ENCODE measurements at regions not wholly inside any gene's neighbourhood (a gene's known extent, or its start where the extent isn't known, plus 50 kb on each side); places are given as distances from the start of the nearest gene placed in this dataset.

DNA sequence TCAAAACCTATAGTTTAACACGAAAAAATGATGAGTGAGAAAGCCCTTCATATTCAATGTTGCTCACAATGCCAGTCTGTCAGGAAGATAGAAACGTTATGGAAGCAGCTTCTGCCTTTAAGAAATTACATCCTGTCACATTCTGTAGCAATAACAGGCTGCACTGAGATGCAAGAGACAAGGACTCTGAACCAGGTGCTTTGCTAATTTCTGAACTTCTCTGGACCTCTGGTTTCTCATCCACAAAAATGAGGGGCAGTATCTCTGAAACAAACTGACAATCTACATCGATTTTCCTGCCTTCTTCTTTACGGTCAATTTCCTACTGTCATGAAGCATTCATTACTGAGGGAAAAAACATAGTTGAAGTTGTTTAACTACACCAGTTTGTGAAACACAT lies 234.0 kb downstream of the SNX13 start:
- no peaks in the 10 kb centered on the region for H3K4me1 Mint-ChIP-seq
- no peak for DNase-seq
- H3K9me3 Mint-ChIP-seq = peaks cover 1% of the 10 kb centered on the region
- H3K4me3 Mint-ChIP-seq = no peak overlapping the region
- no peaks in the 10 kb centered on the region for H3K36me3 Mint-ChIP-seq (ENCODE audit: low read depth)
- H3K27me3 Mint-ChIP-seq = peaks cover 29% of the 10 kb centered on the region
- ChIA-PET POLR2A (no interaction called here), CTCF (interaction anchor here (0.6 to 1.5 kb wide), 4 partner anchors 13 to 645 kb away, joined by 3 to 4 read pairs (median 3); no protein-coding TSS in a partner anchor)
- H3K27ac Mint-ChIP-seq = no peak overlapping the region

DNA sequence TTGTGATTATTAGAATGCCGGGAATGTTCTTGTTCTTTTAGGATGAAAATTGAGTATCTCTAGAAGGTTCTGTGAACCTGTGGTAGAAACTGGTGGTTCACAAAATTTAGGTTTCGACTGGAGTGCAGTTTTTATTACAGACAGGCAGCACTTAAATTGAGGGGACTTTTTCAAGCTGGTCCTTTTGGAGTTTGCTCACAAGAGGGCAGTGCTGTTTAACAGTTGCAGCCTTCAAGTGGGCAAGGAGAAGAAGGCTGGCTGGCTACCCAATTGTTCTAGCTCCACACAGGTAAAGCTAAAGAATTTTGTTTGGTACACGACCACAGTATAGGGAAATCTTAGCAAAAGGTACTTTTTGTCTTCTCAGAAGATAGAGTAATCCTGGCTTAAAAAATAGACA lies 233.6 kb downstream of the SNX13 start:
- Mint-ChIP-seq H3K27me3 (peaks cover 28% of the 10 kb centered on the region), H3K4me1 (no peaks in the 10 kb centered on the region), H3K36me3 (ENCODE audit: low read depth) (no peaks in the 10 kb centered on the region), H3K27ac (no peak overlapping the region), H3K4me3 (no peak overlapping the region), H3K9me3 (no peaks in the 10 kb centered on the region)
- ChIA-PET CTCF (interaction anchor here (0.6 to 1.5 kb wide), 4 partner anchors 13 to 644 kb away, joined by 3 to 4 read pairs (median 3); no protein-coding TSS in a partner anchor), POLR2A (no interaction called here)
- peak; percentile 35 for DNase-seq

DNA sequence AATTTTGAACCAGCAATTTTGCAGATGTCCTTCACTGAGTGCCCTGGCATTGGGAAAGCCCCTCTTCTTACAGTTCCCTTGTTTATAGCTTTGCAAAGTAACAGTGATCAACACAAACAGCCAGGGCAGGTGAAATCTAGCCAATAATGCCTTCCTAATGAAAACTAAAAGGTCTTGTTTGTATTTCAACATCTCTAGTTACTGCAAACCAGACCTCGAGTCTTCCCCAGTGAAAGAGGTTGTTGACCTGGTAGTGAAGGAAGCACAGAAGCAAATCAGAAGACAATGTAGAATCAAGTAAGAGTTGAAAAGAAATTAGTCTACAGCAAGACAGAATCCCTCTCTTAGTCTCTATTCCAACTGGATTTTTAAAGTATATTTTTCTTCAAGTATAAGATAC lies 231.2 kb downstream of the SNX13 start:
- ChIA-PET CTCF (interaction anchor here (1.1 kb wide), 1 partner anchor 10 kb away, joined by 3 read pairs; no protein-coding TSS in a partner anchor), POLR2A (no interaction called here)
- peaks cover 22% of the 10 kb centered on the region for H3K27me3 Mint-ChIP-seq
- H3K4me3 Mint-ChIP-seq = no peak overlapping the region
- H3K9me3 Mint-ChIP-seq = no peaks in the 10 kb centered on the region
- no peaks in the 10 kb centered on the region for H3K36me3 Mint-ChIP-seq (ENCODE audit: low read depth)
- H3K4me1 Mint-ChIP-seq = no peaks in the 10 kb centered on the region
- no peak overlapping the region for H3K27ac Mint-ChIP-seq
- no peak for DNase-seq

- Mint-ChIP-seq H3K4me3 (no peak overlapping the region), H3K36me3 (ENCODE audit: low read depth) (no peaks in the 10 kb centered on the region), H3K27me3 (peaks cover 22% of the 10 kb centered on the region), H3K27ac (no peak overlapping the region), H3K4me1 (no peaks in the 10 kb centered on the region), H3K9me3 (no peaks in the 10 kb centered on the region)
- POLR2A ChIA-PET = no interaction called here
- CTCF ChIA-PET = no interaction called here
- no peak for DNase-seq
Observed at GRCh38 chr7:17709599-17709998, 230.7 kb downstream of the SNX13 start.

DNA sequence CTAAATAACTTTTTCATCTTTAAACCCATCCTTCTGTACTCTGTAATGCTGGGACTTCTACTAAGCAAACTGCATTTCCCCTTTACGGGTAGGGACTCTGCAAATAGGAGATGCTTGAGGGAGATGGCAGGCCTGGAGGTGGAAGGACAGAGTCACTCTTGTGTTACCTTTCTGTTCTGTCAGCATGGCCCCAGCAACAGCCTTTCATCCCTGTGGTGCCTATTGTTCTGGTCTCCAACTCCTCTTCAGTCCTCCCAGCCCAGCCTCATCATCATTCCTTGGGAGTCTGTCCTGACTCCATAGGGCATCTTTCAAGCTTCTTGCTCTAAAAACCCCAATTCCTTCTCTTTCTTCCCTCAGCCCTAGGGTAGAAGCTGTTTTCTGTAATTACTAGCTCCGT lies 230.0 kb downstream of the SNX13 start:
- H3K27me3 Mint-ChIP-seq = peaks cover 21% of the 10 kb centered on the region
- CTCF ChIA-PET = no interaction called here
- H3K9me3 Mint-ChIP-seq = no peaks in the 10 kb centered on the region

GRCh38 chr7:17713584-17713983 lies 226.7 kb downstream of the SNX13 start:
- Mint-ChIP-seq H3K36me3 (ENCODE audit: low read depth) (no peaks in the 10 kb centered on the region), H3K4me3 (no peak overlapping the region), H3K4me1 (no peaks in the 10 kb centered on the region), H3K27ac (no peak overlapping the region), H3K27me3 (peaks cover 14% of the 10 kb centered on the region), H3K9me3 (no peaks in the 10 kb centered on the region)
- ChIA-PET CTCF (no interaction called here), POLR2A (no interaction called here)
- DNase-seq = no peak

More for the DNA sequence above, 230.0 kb downstream of the SNX13 start:
- Mint-ChIP-seq H3K27ac (no peak overlapping the region), H3K36me3 (ENCODE audit: low read depth) (no peaks in the 10 kb centered on the region), H3K4me1 (no peaks in the 10 kb centered on the region), H3K4me3 (no peak overlapping the region)
- POLR2A ChIA-PET = no interaction called here
- no peak for DNase-seq

GRCh38 chr7:17716816-17717215 lies 223.5 kb downstream of the SNX13 start:
- peaks cover 3% of the 10 kb centered on the region for H3K27me3 Mint-ChIP-seq
- H3K36me3 Mint-ChIP-seq (ENCODE audit: low read depth) = no peaks in the 10 kb centered on the region
- no peak overlapping the region for H3K4me3 Mint-ChIP-seq
- DNase-seq = no peak
- H3K27ac Mint-ChIP-seq = no peak overlapping the region
- no peaks in the 10 kb centered on the region for H3K4me1 Mint-ChIP-seq
- POLR2A ChIA-PET = no interaction called here
- H3K9me3 Mint-ChIP-seq = no peaks in the 10 kb centered on the region
- CTCF ChIA-PET = no interaction called here

GRCh38 chr7:17719998-17720397 lies 220.3 kb downstream of the SNX13 start:
- H3K9me3 Mint-ChIP-seq = no peaks in the 10 kb centered on the region
- H3K4me1 Mint-ChIP-seq = no peaks in the 10 kb centered on the region
- peaks cover 3% of the 10 kb centered on the region for H3K27me3 Mint-ChIP-seq
- no peak for DNase-seq
- ChIA-PET CTCF (interaction anchor here (1.3 kb wide), 1 partner anchor 13 kb away, joined by 3 read pairs; no protein-coding TSS in a partner anchor), POLR2A (no interaction called here)
- H3K27ac Mint-ChIP-seq = no peak overlapping the region
- no peak overlapping the region for H3K4me3 Mint-ChIP-seq
- H3K36me3 Mint-ChIP-seq (ENCODE audit: low read depth) = no peaks in the 10 kb centered on the region

- no peaks in the 10 kb centered on the region for H3K36me3 Mint-ChIP-seq (ENCODE audit: low read depth)
- H3K9me3 Mint-ChIP-seq = no peaks in the 10 kb centered on the region
- peaks cover 2% of the 10 kb centered on the region for H3K27me3 Mint-ChIP-seq
- H3K4me1 Mint-ChIP-seq = no peaks in the 10 kb centered on the region
- POLR2A ChIA-PET = no interaction called here
- DNase-seq = no peak
- CTCF ChIA-PET = no interaction called here
- no peak overlapping the region for H3K4me3 Mint-ChIP-seq
- H3K27ac Mint-ChIP-seq = no peak overlapping the region
Observed at GRCh38 chr7:17721736-17722285, 218.5 kb downstream of the SNX13 start.

DNA sequence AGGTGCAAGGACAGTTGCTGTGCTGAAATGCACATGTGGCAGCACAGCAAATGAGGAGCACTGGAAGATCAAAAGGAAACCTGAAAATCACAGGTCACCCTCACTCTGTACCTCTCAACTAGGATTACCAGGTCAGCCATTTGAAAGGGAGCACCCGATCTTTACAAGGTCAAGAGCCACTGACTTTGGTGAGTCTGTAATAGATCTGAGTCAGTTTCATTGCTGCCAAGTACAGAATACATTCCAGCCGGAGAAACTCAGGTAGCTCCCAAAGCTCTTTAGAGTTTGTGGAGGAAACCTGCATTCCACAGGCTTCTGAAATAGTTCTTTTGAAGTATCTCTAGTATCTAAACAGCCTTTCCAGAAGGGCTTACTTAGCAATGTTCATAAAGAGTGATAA lies 217.5 kb downstream of the SNX13 start:
- ChIA-PET CTCF (no interaction called here), POLR2A (no interaction called here)
- Mint-ChIP-seq H3K9me3 (no peaks in the 10 kb centered on the region), H3K4me3 (no peak overlapping the region), H3K4me1 (no peaks in the 10 kb centered on the region), H3K27ac (no peak overlapping the region), H3K27me3 (peaks cover 1% of the 10 kb centered on the region), H3K36me3 (ENCODE audit: low read depth) (no peaks in the 10 kb centered on the region)
- DNase-seq = no peak

DNA sequence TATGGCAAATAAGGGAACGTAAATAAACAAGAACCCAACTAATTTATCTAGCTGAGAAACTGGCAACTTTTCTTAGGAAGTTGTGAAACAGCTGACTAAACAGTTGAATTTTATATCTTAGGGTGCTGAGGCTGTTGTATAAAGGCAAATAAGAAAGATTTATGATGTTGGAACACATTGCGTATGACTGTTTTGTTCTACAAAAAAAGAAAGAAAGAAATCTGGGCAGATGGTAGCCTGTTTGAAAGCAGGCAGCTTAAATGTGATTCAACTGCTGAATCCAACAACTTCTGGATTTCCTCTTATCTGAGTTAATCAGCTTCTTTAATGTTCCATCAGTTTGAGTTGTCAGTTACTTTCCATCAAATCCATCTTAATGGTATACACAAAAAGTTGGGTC lies 214.5 kb downstream of the SNX13 start:
- Mint-ChIP-seq H3K27ac (no peak overlapping the region), H3K4me3 (no peak overlapping the region), H3K27me3 (peaks cover 1% of the 10 kb centered on the region), H3K4me1 (no peaks in the 10 kb centered on the region), H3K36me3 (ENCODE audit: low read depth) (no peaks in the 10 kb centered on the region), H3K9me3 (no peaks in the 10 kb centered on the region)
- DNase-seq = no peak
- CTCF ChIA-PET = interaction anchor here (0.7 kb wide), 1 partner anchor 44 kb away, joined by 3 read pairs; no protein-coding TSS in a partner anchor
- POLR2A ChIA-PET = no interaction called here

DNA sequence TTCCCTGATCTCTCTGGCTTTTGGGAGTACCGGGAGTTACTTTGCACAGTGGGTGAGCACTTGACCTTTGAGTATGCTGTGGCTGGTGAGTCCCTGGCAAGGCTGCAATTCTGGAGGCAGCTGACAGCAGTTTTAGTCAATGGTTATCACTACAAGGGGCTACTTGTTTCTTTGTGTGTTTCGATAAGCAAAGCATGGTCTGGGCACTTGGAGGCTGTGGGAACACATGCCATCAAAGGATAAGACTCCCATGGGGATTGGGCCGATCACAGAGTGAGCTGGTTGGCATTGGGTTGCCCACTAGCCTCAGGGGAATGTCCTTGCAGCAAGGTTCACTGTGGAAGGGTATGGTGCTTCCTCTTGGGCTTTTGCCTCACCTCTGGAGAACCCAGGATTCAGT lies 208.2 kb downstream of the SNX13 start:
- Mint-ChIP-seq H3K27ac (no peak overlapping the region), H3K9me3 (peaks cover 5% of the 10 kb centered on the region), H3K4me3 (no peak overlapping the region), H3K27me3 (peaks cover 6% of the 10 kb centered on the region), H3K36me3 (ENCODE audit: low read depth) (no peaks in the 10 kb centered on the region), H3K4me1 (no peaks in the 10 kb centered on the region)
- ChIA-PET CTCF (no interaction called here), POLR2A (no interaction called here)
- no peak for DNase-seq

All from activated CD4-positive, alpha-beta memory T cell treated with anti-CD3 and anti-CD28 coated beads, Interleukin-2, amount 10 ng/mL, durations not matched to agents 7 days and 5 days (primary cell).